Fibroblast of villous mesenchyme (primary cell): ENCODE measurements at regions not wholly inside any gene's neighbourhood (a gene's known extent, or its start where the extent isn't known, plus 50 kb on each side); places are given as distances from the start of the nearest gene placed in this dataset.

Experiments
- DNase-seq: peaks from one replicate; pipeline ENCODE4 v3.0.0-alpha.2; 2010; ENCODE audit warnings: low read depth
- H3K4me3 ChIP-seq: 2 replicates; pipeline ENCODE4 v1.5.1; 2011; ENCODE audit warnings: low read depth, mild to moderate bottlenecking, low read length
- TF ChIP-seq, protein P1 (sequence below): IDR thresholded peaks from 2 replicates; pipeline ENCODE4 v1.5.1; 2012; ENCODE audit warnings: low read depth, mild to moderate bottlenecking, low read length; ENCODE audit not compliant: insufficient read depth

DNA sequence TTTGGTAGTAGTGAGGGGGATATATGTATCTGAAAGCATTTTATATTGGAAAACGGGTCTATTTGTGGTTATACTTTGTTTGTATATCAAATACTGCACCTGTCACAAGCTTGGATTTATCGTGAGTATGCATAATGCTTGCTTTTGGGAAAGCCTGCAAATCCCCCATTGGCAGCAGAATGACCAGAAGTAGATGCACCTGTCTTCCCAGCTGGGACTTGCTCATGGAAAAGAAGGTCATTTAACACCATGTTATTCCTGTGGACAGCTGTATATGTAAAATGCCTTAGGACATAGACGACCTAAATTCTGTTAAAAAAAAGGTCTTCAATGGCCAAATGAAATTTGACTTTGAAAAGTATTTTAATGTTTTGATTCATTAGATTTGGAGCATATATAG, 599.4 kb downstream of the XIRP2 start:
- TF ChIP-seq, protein P1, sequence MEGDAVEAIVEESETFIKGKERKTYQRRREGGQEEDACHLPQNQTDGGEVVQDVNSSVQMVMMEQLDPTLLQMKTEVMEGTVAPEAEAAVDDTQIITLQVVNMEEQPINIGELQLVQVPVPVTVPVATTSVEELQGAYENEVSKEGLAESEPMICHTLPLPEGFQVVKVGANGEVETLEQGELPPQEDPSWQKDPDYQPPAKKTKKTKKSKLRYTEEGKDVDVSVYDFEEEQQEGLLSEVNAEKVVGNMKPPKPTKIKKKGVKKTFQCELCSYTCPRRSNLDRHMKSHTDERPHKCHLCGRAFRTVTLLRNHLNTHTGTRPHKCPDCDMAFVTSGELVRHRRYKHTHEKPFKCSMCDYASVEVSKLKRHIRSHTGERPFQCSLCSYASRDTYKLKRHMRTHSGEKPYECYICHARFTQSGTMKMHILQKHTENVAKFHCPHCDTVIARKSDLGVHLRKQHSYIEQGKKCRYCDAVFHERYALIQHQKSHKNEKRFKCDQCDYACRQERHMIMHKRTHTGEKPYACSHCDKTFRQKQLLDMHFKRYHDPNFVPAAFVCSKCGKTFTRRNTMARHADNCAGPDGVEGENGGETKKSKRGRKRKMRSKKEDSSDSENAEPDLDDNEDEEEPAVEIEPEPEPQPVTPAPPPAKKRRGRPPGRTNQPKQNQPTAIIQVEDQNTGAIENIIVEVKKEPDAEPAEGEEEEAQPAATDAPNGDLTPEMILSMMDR: no peak
- no peak overlapping the region for H3K4me3 ChIP-seq
- DNase-seq: no peak

DNA sequence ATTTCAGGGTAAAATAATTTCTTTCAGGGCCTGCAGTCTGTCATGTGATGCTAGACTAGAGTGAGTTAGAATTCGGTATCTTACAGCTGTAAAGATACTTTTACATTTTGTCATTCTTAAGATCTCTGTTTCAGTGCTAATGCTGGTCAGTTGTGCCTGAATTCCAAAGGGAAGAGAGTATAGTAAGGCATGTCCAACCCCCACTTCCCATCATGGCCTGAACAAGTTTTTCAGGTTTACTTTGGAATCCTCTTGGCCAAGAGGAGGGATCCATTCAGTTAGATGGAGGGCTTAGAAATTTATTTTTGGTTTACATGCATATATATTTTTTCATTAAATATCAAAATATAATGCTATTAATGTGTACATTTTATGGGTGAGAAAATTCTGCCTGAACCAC, 596.6 kb downstream of the XIRP2 start:
- no peak for DNase-seq
- TF ChIP-seq, protein P1: no peak
- H3K4me3 ChIP-seq: no peak overlapping the region

DNA sequence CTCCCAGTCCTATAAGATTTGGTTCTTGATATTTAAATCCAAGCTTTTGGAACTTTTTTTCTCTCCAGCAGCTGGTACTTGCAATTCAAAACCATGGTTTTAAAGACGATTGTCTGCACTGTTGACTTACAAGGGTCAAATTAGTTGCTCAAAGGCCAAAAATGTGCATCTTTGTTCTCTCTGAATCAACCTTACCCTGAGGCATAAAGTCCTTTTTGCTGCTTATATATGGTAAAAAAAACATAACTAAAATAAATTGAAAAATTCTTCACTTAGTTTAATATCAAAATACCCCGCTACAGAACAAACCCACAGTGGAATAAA, 592.7 kb downstream of the XIRP2 start:
- H3K4me3 ChIP-seq: no peak overlapping the region
- TF ChIP-seq, protein P1: no peak
- DNase-seq: no peak

DNA sequence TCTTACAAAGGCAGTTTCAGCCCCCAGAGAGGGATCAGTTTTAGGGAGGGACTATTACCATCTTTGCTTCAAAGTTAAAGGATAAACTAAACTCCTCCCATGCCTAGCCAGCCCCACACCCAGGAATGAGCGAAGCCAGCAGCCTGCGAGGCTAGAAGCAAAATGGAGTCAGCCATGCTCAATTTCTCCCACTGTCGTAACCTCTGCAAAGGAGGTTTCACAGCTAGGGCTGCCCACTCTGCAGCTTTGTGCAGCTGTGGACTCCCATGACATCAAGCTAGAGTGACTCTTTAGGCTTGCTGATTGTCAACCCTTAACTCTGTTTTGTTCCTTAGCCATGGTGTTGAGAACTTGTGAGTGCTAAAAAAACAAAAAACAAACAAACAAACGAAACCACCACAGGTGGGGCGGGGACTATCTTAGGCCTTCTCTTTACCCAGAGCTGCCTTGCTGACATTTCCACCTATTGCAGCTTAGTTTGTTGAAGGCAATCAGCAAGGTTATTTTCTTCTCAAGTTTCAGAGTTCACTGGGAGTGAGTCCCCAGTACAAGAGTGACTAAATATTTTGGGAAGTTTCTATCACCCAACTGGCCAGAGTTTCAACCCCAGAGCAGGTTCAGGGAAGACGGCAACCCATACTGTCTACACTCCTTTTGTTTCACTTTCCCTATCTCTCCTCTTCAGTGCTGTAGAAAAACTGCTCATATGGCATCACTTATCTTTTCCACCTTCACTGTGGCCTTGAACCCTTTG, 592.1 kb downstream of the XIRP2 start:
- no peak overlapping the region for H3K4me3 ChIP-seq
- no peak for DNase-seq
- TF ChIP-seq, protein P1: no peak

DNA sequence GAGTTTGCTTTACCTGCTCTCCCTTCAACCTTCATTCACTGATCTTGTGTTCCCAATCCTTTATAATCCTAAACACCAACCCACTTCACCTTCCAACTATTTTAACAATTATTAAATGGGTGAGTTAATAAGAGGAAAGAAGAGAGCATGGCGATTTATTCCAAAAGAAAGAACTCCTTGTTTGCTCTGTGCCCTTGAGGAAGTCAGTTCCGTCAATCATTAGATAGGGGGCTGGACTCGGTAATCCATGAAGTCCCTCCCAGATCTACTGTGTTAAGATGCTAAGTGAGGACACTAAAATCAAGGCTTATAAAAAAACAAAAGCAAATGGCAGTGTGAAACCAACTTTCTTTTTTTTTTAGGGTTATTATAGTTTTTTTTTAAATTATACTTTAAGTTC, 589.9 kb downstream of the XIRP2 start:
- TF ChIP-seq, protein P1: no peak
- H3K4me3 ChIP-seq: no peak overlapping the region
- DNase-seq: no peak

DNA sequence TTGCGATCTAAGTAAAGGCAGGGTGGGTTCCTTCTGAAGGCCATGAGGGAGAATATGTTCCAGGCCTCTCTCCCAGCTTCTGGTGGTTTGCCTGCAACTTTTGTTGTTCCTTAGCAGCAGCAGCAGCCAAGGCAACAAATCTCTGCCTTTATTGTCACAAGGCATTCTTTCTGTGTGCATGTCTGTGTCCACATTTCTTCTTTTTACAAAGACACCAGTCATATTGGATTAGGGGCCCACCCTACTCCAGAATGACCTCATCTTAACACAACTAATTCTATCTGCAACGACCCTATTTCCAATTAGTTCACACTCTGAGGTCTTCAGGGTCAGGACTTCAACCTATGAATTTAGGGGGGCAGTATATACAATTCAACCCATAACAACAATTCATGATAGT, 587.5 kb downstream of the XIRP2 start:
- no peak for DNase-seq
- TF ChIP-seq, protein P1: no peak
- no peak overlapping the region for H3K4me3 ChIP-seq

DNA sequence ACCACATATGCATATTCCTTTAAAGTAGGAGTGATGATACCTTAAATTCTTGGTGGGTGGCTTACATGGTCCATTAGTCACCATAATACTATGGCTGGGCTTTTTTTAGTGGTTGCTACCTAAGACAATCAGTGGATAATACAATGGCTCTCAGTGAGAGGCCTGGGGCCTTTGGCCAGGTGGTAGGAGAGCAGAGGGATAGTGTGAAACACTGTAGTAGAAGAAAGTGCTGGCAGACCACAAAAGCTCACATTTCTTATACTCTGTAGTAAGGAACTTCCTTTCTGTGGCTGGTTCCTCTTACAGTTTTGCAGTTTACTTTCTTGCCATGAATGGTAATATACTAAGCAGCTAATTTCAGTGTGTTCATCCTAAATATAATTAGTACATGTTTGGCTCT, 583.5 kb downstream of the XIRP2 start:
- no peak for DNase-seq
- TF ChIP-seq, protein P1: no peak
- no peak overlapping the region for H3K4me3 ChIP-seq
